Left kidney (tissue), 1 donor: ENCODE measurements at regions not wholly inside any gene's neighbourhood (a gene's known extent, or its start where the extent isn't known, plus 50 kb on each side); places are given as distances from the start of the nearest gene placed in this dataset.
"Not testable (repeated sequence)": the region's sequence is repeated elsewhere in the genome, so short reads cannot be mapped to it uniquely, and the experiment has no call there.

ENCODE experiments used
- DNase-seq: peaks from one replicate; pipeline ENCODE4 v3.0.0-alpha.2; 2013

DNA sequence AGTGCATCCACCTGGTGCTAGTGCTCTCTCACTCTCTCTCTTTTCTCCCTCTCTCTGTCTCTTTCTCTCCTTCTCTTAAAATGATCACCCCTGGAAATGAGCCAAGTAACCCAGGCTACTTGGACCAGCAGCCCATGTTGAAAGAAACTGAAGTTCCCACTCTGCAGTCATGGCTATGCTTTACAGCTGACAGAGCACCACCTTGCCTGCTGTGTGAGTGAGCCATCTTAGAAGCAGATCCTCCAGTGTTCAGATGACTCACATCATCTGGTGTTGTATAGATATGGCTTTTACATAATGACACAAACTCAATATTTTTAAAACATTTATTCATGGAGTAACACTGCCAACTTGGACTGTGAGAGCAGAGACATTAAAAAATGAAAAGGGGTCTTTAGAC lies 779.1 kb downstream of the TTLL7 start:
- not testable (repeated sequence) for DNase-seq

DNA sequence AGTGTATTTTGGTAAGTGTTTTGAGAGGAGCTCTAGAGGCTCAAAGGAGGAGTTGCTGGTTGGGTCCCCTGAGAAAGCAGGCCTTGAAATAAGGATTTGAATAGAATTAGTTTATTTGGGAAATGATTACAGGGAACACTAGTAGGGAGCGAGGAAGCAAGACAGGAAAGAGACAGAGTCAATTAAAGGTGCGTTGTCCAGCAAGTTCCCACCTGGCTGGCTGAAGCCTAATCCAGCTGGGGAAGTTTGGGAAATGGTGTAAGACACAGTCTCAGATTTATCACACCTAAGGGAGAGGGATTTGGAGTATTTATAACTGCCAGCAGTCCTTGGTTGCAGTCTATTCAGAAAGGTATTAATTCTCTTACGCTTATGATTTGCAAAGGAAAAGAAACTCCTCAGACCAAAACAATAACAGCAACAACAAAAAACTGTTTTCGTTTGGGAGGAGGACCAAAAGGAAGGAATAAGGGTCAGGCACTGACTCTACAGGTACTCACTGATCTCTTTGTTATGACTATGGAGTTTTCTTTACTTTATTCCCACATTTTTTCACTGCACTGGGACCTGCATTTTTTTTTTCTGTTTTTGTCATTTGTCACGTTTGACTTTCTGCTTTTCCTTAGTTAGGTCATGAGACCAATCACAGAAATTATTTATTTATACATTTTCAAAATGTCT lies 780.8 kb downstream of the TTLL7 start:
- not testable (repeated sequence) for DNase-seq

DNA sequence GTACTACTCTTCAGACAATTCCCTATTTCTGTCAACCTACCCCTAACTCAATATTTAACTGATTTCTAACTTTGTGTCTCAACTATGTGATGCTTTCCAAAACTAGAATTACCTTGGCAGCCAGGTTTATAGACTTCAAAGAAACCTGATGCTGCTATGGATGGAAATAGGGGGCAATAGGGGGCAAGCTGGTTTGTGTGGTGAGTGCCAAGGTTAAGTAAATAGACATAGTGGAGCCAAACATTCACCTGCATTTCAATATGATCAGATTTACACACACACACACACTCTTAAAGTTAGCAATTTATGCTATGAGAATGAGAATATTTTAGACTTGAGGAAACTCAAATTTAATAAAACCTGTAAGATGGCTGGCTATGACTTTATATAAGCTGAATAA lies 784.6 kb downstream of the TTLL7 start:
- not testable (repeated sequence) for DNase-seq

DNA sequence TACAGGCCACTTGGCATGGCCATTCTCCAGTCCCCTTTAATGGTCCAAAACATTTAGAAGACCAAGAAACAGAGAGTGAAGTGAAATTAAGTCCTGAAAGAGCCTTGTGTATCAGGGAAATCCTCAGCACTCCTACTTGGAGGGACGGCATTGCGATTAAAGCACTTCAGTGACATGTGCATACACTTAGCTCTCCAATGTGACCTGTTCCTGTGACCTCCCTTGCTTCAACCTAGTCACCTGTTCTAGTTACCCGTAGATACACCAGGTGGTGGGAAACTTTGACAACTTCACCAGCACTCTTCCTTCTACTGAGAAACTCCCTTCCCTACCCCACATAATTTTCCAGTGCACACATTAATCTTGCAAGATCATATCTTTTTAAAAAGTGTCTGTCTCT lies 785.3 kb downstream of the TTLL7 start:
- DNase-seq, result not testable (repeated sequence)

DNA sequence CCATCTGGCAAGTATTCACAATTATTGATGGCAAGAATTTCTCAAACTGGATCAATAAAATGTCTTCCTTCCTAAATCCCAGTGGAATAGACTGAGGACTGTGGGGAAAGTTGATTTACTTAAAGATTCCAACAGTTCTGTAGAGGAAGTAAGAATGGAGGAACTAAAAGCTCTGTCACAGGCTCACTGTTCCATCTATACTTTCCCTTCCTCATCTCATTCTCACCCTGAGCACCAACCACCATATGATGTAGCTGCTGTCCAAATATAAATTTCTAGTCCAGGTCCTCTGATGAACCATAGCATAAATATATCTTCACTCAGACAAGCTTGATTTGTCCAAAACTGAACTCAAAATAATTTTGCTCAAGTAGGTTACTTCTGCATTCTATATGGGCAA lies 786.9 kb downstream of the TTLL7 start:
- not testable (repeated sequence) for DNase-seq

DNA sequence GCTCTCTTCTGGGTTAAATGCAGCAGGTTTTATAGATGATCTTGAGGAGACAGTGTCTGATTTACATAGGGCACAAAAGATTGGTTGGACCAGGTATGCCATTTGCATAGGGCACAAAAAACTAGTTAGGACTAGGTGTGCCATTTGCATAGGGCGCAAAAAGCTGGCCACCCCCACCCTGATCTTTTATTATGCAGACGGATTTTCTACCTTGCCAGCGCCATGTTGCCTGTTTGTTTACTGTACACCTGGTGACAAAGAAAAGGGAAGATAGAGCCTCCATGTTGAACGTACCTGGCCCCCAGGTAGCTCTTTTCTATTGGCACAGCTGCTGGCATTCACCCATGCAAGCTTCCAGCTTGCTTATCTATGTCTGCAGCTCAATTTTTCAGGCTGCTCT lies 790.4 kb downstream of the TTLL7 start:
- not testable (repeated sequence) for DNase-seq

DNA sequence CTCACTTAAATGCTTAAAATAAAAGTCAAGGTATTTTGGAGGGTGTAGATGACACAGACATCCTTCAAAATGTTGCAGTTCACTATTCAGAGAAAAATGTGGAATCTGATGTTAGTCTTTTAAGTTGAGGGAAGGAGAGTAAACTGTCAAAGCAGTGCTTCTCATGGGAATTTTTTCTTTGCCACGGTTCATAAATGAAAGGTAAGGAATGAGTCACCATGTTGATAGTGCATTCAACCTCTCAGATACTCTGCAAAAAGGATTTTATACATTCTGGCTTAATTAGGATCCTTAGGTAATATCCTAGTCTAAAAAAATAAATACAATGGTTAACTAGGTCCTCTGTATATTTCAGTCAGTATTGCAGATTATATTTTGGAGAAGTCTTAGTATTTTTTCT lies 804.3 kb downstream of the TTLL7 start:
- not testable (repeated sequence) for DNase-seq

DNA sequence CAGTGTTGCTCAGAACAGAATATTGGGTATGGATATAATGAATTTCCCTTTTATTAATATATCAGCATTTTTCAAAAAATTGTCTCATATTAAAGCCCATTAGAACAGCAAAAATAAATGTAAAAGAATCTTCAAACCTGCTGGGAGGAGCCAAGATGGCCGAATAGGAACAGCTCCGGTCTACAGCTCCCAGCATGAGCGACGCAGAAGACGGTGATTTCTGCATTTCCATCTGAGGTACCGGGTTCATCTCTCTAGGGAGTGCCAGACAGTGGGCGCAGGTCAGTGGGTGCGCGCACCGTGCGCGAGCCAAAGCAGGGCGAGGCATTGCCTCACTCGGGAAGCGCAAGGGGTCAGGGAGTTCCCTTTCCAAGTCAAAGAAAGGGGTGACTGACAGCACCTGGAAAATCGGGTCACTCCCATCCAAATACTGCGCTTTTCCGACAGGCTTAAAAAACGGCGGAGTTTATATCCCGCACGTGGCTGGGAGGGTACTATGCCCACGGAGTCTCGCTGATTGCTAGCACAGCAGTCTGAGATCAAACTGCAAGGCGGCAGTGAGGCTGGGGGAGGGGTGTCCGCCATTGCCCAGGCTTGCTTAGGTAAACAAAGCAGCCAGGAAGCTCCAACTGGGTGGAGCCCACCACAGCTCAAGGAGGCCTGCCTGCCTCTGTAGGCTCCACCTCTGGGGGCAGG lies 816.8 kb downstream of the TTLL7 start:
- not testable (repeated sequence) for DNase-seq

DNA sequence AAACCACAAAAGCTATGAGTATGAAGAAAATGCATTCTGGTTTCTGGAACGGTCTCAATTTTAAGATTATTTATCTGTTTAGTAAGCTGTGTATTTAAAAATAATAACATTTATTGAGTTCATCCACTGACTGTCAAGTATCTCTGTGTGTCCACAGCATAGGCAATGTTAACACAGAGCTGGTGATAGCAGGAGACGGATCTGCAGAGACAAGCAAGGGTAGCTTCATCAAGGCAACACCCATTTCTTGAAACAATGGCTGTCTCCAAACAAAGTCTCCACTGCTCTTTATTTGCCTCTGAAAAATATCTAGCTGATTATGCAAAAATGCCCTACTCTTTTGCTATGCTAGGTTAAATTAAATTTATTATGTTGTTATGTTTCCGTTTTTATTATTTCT lies 818.3 kb downstream of the TTLL7 start:
- DNase-seq, result not testable (repeated sequence)

DNA sequence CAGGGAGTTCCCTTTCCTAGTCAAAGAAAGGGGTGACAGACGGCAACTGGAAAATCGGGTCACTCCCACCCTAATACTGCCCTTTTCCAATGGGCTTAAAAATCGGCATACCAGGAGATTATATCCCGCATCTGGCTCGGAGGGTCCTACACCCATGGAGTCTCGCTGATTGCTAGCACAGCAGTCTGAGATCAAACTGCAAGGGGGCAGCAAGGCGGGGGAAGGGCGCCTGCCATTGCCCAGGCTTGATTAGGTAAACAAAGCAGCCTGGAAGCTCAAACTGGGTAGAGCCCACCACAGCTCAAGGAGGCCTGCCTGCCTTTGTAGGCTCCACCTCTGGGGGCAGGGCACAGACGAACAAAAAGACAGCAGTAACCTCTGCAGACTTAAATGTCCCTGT lies 831.3 kb downstream of the TTLL7 start:
- not testable (repeated sequence) for DNase-seq

DNA sequence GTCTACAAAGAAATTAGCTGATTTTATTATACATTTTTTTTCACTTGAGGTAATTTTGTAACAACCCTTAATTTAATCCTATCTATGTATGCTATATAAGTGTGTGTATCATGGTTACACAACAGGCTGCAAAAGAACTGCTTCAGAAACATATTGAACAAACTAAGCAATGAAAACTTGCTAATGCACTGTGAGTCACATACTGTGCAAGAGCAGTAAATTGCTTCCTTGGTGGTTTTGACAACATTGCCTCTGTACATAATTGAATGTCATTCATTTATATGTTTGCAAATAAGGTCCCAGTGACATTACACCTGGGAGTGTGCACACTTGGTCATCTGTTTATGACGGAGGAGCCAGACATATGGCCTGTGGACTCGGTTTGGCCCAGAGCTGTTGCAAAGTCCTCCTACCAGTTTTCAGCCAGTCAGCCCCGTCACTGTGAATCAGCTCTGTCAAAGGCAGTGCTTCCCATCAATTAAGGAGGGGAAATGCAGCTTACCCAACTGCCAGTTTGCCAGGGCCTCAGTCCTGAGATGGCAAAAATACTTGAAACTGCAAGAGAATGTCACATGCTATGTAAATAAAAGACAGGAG lies 835.0 kb downstream of the TTLL7 start:
- not testable (repeated sequence) for DNase-seq

DNA sequence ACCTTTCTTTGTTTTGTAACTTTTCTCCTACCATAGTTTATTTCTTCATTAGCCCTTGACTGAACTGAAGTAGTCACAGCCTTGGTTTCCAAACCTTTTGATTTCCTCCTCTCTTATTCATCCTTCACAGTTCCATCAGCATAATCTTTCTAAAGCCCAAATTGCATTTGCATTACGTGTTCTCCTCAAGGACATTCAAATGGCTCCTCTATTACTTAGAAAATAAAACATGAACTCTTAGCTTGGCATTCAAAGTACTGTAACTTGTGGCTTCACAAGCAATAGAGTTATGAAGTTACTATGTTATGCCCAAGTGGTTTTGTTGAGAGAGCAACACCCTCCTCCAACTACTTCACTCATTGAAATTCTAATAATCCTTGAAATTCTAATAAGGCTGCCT lies 840.0 kb downstream of the TTLL7 start:
- DNase-seq, result not testable (repeated sequence)

DNA sequence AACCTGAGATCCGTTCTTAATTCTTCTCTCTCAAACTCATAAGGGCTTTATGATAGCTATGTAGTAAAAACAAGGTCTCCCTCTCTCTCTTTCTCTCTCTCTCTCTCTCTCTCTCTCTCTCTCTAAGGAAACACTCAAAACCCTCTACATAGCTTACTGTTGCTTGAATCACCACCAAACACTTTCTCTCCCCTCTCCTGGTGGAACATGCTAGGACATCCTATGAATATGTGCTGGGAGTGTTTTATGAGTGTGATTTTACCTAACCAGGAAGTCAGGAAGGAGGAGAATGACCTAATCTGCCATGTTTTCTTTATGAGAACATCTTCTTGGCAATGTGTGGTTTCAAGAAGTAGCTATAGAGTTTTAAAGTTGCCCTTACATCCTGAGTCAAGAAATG lies 844.6 kb downstream of the TTLL7 start:
- not testable (repeated sequence) for DNase-seq

DNA sequence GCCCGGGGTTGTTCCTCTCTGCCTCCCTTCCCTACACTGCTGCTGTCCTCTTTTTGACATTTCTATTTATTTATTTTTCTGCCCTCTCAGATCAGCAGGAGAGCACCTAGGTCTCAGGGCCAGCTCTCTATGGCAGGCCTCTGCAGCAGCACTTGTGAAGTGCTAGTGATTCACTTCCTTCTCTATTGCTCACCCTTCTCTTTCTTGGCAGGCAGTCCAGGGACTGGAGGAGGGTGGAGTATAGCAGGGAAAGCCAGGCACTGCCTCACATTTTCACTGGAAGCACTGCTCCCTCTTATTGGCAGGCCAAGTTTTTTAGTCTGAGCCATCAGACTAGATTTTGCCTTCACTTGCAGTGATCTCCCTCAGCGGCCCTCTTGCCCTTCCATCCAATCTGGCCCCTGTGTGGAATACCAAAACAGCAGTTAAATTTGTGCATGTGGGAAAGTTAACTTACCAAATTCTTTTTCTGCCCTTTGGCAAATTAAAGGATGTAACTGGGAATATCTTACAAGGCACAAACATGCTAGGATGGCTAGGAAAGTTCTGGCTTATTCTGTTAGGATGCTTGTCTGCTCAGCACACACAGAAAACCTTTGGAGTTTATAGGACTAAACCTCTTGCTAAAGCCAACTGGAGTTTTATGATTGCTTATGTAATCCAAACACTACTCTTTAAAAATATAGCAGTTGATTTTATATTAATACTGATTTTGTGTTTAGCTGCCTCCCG lies 847.6 kb downstream of the TTLL7 start:
- DNase-seq, result not testable (repeated sequence)

DNA sequence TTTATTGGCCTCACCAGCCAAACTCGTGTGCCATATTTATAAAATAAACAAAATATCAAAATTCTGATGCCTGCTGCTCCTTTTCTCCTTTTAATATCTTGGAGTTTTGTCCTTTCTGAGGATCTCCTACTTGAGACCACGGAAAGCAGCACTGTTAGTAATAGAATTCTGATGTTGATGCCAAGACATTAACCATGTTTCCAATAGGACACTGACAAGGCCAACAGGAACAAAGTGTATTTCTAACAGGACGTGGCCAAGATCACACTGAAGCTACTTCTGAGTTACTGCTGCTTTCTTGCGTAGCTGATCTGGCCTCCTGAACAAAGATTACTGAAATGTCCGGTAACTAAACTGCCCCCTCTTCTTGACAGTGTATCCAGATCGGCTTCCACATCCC lies 848.5 kb downstream of the TTLL7 start:
- not testable (repeated sequence) for DNase-seq

DNA sequence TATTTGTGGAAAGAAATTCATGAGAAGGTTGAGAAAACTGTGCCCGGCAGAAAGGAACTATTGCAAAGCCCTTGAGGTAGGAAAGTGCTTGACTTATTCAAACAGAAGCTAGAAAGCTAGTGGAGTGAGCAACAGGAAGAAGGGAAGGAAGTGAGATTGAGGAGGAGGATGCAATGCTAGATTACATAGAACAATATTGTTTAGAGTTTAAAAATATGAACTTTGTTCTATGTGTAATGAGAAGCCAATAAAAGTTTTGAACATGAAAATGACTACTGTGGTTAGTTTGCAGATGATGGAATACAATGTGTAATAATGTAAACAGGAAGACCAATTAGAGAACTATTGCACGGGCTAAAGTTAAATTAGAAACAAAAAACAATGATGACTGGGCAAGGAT lies 853.1 kb downstream of the TTLL7 start:
- DNase-seq, result not testable (repeated sequence)

DNA sequence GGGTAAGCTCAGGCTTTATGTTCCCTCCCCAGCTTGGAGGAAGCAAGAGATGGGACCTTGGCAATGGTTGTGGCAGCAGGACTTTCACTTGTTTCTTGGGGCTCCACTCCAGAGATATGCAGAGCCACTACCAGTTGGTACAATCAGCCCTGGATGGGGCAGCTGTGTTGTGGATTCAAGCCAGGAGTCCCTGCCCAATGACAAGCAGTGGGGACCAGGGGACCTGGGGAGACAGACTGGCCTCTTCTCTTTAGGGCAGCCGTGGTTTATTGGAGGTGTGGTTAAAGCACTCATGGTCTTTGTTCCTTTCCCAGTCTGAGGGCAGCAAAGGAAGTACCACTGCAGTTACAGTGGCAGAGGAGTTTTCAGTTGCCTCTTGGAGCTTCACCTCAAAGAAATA lies 856.1 kb downstream of the TTLL7 start:
- not testable (repeated sequence) for DNase-seq

DNA sequence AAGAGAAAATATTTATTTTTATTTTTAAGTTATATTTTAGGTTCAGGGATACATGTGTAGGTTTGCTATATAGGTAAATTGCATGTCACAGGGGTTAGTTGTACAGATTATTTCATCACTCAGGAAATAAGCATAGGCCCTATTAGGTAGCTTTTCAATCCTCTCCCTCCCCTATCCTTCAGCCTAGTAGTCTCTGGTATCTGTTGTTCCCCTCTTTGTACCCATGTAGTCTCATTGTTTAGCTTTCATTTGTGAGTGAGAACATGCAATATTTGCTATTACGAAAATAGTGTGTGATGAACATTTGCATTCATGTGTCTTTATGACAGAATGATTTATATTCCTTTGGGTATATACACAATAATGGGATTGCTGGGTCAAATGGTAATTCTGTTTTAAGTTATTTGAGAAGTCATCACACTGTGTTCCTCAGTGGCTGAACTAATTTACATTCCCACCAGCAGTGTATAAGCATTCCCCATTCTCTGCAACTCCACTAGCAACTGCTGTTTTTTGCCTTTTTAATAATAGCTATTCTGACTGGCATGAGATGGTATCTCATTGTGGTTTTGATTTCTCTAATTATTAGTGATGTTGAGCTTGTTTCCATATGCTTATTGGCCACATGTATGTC lies 863.3 kb downstream of the TTLL7 start:
- not testable (repeated sequence) for DNase-seq

DNA sequence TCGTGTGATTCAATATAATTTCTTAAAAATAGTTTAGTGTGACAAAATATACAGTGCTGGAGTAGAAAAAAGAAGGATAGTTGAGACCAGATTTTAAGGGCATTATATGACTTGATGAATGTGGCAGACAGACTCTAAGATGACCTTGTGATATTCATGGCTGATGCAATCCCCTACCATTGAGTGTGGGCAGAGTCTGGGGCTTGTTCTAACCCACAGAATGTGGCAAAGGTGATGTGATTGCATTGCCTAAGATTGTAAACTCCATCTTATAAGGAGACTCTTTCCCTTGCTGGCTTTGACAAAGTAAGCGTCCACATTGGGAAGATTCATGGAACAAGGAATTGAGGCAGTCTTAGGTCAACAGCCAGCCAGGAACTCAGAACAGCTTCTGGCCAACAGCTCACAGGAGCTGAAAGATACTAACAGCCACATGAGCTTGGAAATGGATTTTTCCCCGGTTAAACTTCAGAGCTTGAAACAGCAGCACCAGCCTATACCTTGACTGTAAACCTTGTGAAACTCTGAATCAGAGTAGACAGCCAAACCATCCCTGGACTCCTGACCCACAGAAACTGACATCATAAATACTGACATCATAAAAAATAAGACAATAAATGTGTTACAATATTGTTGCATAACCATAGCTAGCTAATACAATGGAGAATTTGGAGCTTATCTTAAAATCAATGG lies 864.5 kb downstream of the TTLL7 start:
- not testable (repeated sequence) for DNase-seq

DNA sequence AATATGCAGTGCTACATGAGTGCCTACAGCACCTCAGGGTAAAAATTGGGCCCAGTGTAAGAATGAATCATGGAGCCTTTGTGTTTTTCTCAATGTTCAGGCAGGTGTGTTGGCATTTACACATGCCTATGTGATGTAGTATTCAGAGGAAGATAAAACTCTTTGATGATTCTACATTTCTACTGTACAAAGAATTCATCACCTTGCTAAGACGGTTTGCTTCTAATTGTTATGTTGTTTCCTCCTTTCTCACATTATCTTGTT lies 867.3 kb downstream of the TTLL7 start:
- DNase-seq, result no peak

DNA sequence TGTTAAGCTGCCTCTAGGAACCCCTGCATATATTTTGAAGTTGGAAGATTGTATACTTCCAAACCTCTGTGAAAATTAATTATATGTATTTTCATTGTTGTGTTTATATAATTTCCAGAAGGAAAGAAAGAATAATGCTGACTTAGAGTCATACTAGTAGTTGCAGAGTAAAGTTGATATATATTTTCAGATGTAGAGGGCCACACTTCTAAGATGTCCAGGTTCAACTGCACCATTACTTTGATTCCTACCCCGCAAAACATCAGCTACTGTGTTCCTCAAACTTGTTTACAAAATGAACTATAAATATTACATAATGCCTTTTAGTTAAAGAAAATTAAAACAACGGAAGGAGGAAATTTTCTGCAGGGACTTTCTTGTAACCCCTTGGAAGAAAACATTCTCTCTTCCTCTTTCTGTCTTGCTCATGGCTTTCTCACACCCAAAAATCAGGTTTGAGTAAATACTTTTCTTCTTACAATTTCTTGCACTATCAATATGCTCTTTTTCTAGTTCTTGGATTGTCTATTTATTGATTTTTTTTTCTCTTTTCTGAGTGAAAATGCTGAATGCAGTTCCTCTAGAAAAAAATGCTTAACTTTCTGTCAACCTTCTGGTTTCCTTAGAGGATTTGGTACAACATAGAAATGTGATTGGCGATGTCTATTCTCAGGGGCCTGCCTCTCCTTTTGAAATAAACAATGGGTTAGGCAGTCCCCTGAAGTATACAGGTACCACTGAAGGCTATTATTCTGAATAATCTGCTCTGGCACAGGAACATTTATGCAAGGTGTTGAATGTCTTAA lies 867.8 kb downstream of the TTLL7 start:
- DNase-seq, result no peak
